ENCODE measurements at regions not wholly inside any gene's neighbourhood (a gene's known extent, or its start where the extent isn't known, plus 50 kb on each side); places are given as distances from the start of the nearest gene placed in this dataset.

- H3K4me3 Mint-ChIP-seq: no peak overlapping the region
- no peaks in the 10 kb centered on the region for H3K27me3 Mint-ChIP-seq
- intact Hi-C loops (cut with micrococcal nuclease): no loop called here
- no peak overlapping the region for H3K27ac Mint-ChIP-seq
- H3K9me3 Mint-ChIP-seq: no peaks in the 10 kb centered on the region
- H3K4me1 Mint-ChIP-seq: no peaks in the 10 kb centered on the region
- H3K36me3 Mint-ChIP-seq (ENCODE audit: low read depth): no peaks in the 10 kb centered on the region
- no peak for DNase-seq
Measured at GRCh38 chr2:198456418-198456817, 652.0 kb downstream of the PLCL1 start.

- Mint-ChIP-seq H3K4me3 (no peak overlapping the region), H3K27me3 (no peaks in the 10 kb centered on the region), H3K9me3 (no peaks in the 10 kb centered on the region), H3K4me1 (no peaks in the 10 kb centered on the region), H3K36me3 (ENCODE audit: low read depth) (no peaks in the 10 kb centered on the region), H3K27ac (no peak overlapping the region)
- intact Hi-C loops (cut with micrococcal nuclease): no loop called here
- no peak for DNase-seq
Measured at GRCh38 chr2:198453866-198454265, 649.5 kb downstream of the PLCL1 start.

- Mint-ChIP-seq H3K27ac (no peak overlapping the region), H3K27me3 (no peaks in the 10 kb centered on the region), H3K9me3 (no peaks in the 10 kb centered on the region), H3K4me3 (no peak overlapping the region), H3K4me1 (no peaks in the 10 kb centered on the region), H3K36me3 (ENCODE audit: low read depth) (no peaks in the 10 kb centered on the region)
- DNase-seq: no peak
- intact Hi-C loops (cut with micrococcal nuclease): no loop called here
Measured at GRCh38 chr2:198452327-198452726, 647.9 kb downstream of the PLCL1 start.

- H3K36me3 Mint-ChIP-seq (ENCODE audit: low read depth): no peaks in the 10 kb centered on the region
- H3K27me3 Mint-ChIP-seq: no peaks in the 10 kb centered on the region
- no peaks in the 10 kb centered on the region for H3K9me3 Mint-ChIP-seq
- no peaks in the 10 kb centered on the region for H3K4me1 Mint-ChIP-seq
- no peak overlapping the region for H3K4me3 Mint-ChIP-seq
- intact Hi-C loops (cut with micrococcal nuclease): no loop called here
- H3K27ac Mint-ChIP-seq: no peak overlapping the region
- DNase-seq: no peak
Measured at GRCh38 chr2:198448789-198449188, 644.4 kb downstream of the PLCL1 start.

- Mint-ChIP-seq H3K4me3 (no peak overlapping the region), H3K27me3 (no peaks in the 10 kb centered on the region), H3K9me3 (no peaks in the 10 kb centered on the region), H3K4me1 (no peaks in the 10 kb centered on the region), H3K27ac (no peak overlapping the region), H3K36me3 (ENCODE audit: low read depth) (no peaks in the 10 kb centered on the region)
- intact Hi-C loops (cut with micrococcal nuclease): no loop called here
- no peak for DNase-seq
Measured at GRCh38 chr2:198444800-198445287, 640.5 kb downstream of the PLCL1 start.

- intact Hi-C loops (cut with micrococcal nuclease): no loop called here
Measured at GRCh38 chr2:198441901-198442300, 637.5 kb downstream of the PLCL1 start.

GRCh38 chr2:198441246-198441645 is 636.9 kb downstream of the PLCL1 start:
- H3K4me1 Mint-ChIP-seq: no peaks in the 10 kb centered on the region
- intact Hi-C loops (cut with micrococcal nuclease): no loop called here
- H3K27ac Mint-ChIP-seq: no peak overlapping the region

More at GRCh38 chr2:198441901-198442300, 637.5 kb downstream of the PLCL1 start:
- Mint-ChIP-seq H3K27ac (no peak overlapping the region), H3K9me3 (no peaks in the 10 kb centered on the region), H3K27me3 (no peaks in the 10 kb centered on the region), H3K4me3 (no peak overlapping the region), H3K4me1 (no peaks in the 10 kb centered on the region), H3K36me3 (ENCODE audit: low read depth) (no peaks in the 10 kb centered on the region)
- DNase-seq: no peak

GRCh38 chr2:198440833-198441232 is 636.4 kb downstream of the PLCL1 start:
- Mint-ChIP-seq H3K9me3 (no peaks in the 10 kb centered on the region), H3K27me3 (no peaks in the 10 kb centered on the region), H3K4me1 (no peaks in the 10 kb centered on the region), H3K36me3 (ENCODE audit: low read depth) (no peaks in the 10 kb centered on the region), H3K4me3 (no peak overlapping the region), H3K27ac (no peak overlapping the region)
- intact Hi-C loops (cut with micrococcal nuclease): no loop called here
- no peak for DNase-seq

More at GRCh38 chr2:198441246-198441645, 636.9 kb downstream of the PLCL1 start:
- no peak for DNase-seq
- H3K36me3 Mint-ChIP-seq (ENCODE audit: low read depth): no peaks in the 10 kb centered on the region
- H3K4me3 Mint-ChIP-seq: no peak overlapping the region
- no peaks in the 10 kb centered on the region for H3K9me3 Mint-ChIP-seq
- no peaks in the 10 kb centered on the region for H3K27me3 Mint-ChIP-seq

- Mint-ChIP-seq H3K36me3 (ENCODE audit: low read depth) (no peaks in the 10 kb centered on the region), H3K27me3 (peaks cover 2% of the 10 kb centered on the region), H3K9me3 (no peaks in the 10 kb centered on the region), H3K4me1 (no peaks in the 10 kb centered on the region), H3K27ac (no peak overlapping the region), H3K4me3 (no peak overlapping the region)
- no peak for DNase-seq
- intact Hi-C loops (cut with micrococcal nuclease): no loop called here
Measured at GRCh38 chr2:198438331-198438730, 633.9 kb downstream of the PLCL1 start.

GRCh38 chr2:198424112-198424511 is 619.7 kb downstream of the PLCL1 start:
- Mint-ChIP-seq H3K4me1 (no peaks in the 10 kb centered on the region), H3K27ac (no peak overlapping the region), H3K4me3 (no peak overlapping the region), H3K27me3 (no peaks in the 10 kb centered on the region), H3K36me3 (ENCODE audit: low read depth) (no peaks in the 10 kb centered on the region), H3K9me3 (no peaks in the 10 kb centered on the region)
- intact Hi-C loops (cut with micrococcal nuclease): no loop called here
- no peak for DNase-seq

GRCh38 chr2:198417836-198418235 is 613.4 kb downstream of the PLCL1 start:
- H3K27ac Mint-ChIP-seq: no peak overlapping the region
- no peaks in the 10 kb centered on the region for H3K27me3 Mint-ChIP-seq
- no peak overlapping the region for H3K4me3 Mint-ChIP-seq
- intact Hi-C loops (cut with micrococcal nuclease): no loop called here
- no peaks in the 10 kb centered on the region for H3K4me1 Mint-ChIP-seq
- no peak for DNase-seq
- no peaks in the 10 kb centered on the region for H3K36me3 Mint-ChIP-seq (ENCODE audit: low read depth)
- H3K9me3 Mint-ChIP-seq: no peaks in the 10 kb centered on the region

GRCh38 chr2:198414976-198415375 is 610.6 kb downstream of the PLCL1 start:
- no peak for DNase-seq
- no peaks in the 10 kb centered on the region for H3K36me3 Mint-ChIP-seq (ENCODE audit: low read depth)
- H3K4me3 Mint-ChIP-seq: no peak overlapping the region
- intact Hi-C loops (cut with micrococcal nuclease): no loop called here
- no peaks in the 10 kb centered on the region for H3K27me3 Mint-ChIP-seq
- no peaks in the 10 kb centered on the region for H3K4me1 Mint-ChIP-seq
- no peak overlapping the region for H3K27ac Mint-ChIP-seq
- no peaks in the 10 kb centered on the region for H3K9me3 Mint-ChIP-seq

GRCh38 chr2:198411936-198412335 is 607.5 kb downstream of the PLCL1 start:
- intact Hi-C loops (cut with micrococcal nuclease): no loop called here
- Mint-ChIP-seq H3K4me1 (no peaks in the 10 kb centered on the region), H3K36me3 (ENCODE audit: low read depth) (no peaks in the 10 kb centered on the region), H3K9me3 (no peaks in the 10 kb centered on the region), H3K27me3 (peaks cover 5% of the 10 kb centered on the region), H3K27ac (no peak overlapping the region), H3K4me3 (no peak overlapping the region)
- DNase-seq: no peak

- no peaks in the 10 kb centered on the region for H3K4me1 Mint-ChIP-seq
Measured at GRCh38 chr2:198408171-198408570, 603.8 kb downstream of the PLCL1 start.

GRCh38 chr2:198405311-198405710 is 600.9 kb downstream of the PLCL1 start:
- intact Hi-C loops (cut with micrococcal nuclease): no loop called here
- H3K27ac Mint-ChIP-seq: no peak overlapping the region
- H3K4me1 Mint-ChIP-seq: no peaks in the 10 kb centered on the region
- peaks cover 5% of the 10 kb centered on the region for H3K27me3 Mint-ChIP-seq
- H3K9me3 Mint-ChIP-seq: no peaks in the 10 kb centered on the region
- no peak overlapping the region for H3K4me3 Mint-ChIP-seq
- DNase-seq: no peak
- H3K36me3 Mint-ChIP-seq (ENCODE audit: low read depth): no peaks in the 10 kb centered on the region

More at GRCh38 chr2:198408171-198408570, 603.8 kb downstream of the PLCL1 start:
- no peak for DNase-seq
- Mint-ChIP-seq H3K27ac (no peak overlapping the region), H3K27me3 (peaks cover 5% of the 10 kb centered on the region), H3K4me3 (no peak overlapping the region), H3K9me3 (no peaks in the 10 kb centered on the region), H3K36me3 (ENCODE audit: low read depth) (no peaks in the 10 kb centered on the region)
- intact Hi-C loops (cut with micrococcal nuclease): no loop called here

All from activated CD4-positive, alpha-beta T cell treated with anti-CD3 and anti-CD28 coated beads, Interleukin-2, amount 10 ng/mL, durations not matched to agents 24 days and 14 days (primary cell).